CD4-positive, alpha-beta T cell treated with Interleukin-4 for 4 hours (primary cell): ENCODE measurements at regions not wholly inside any gene's neighbourhood (a gene's known extent, or its start where the extent isn't known, plus 50 kb on each side); places are given as distances from the start of the nearest gene placed in this dataset.
A peak's percentile ranks its signal among the peaks of the same experiment; 100 is the strongest.
"Not testable (repeated sequence)": the region's sequence is repeated elsewhere in the genome, so short reads cannot be mapped to it uniquely, and the experiment has no call there.

ENCODE experiments used
- DNase-seq: peaks from one replicate; pipeline ENCODE4 v3.0.0-alpha.2; 2020

DNA sequence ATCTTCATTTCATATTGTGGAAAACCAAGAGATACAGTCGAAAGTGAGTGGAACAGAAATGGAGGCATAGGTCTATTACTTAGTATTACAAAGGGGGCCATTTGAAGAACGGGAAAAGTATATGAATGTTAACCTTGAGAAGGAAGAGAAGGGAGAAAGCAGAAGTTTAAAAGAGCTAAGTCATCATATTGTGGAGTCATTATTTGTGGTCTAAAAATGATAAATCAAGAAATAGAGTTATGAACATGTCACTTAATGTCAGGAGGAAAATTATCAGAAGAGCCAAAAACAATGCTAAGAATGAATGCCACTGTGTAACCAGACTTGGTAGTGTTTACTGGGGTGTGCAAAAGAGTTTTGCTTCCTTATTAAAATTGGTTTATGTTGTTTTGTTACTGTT is 589.5 kb upstream of the LCORL start:
- no peak for DNase-seq

DNA sequence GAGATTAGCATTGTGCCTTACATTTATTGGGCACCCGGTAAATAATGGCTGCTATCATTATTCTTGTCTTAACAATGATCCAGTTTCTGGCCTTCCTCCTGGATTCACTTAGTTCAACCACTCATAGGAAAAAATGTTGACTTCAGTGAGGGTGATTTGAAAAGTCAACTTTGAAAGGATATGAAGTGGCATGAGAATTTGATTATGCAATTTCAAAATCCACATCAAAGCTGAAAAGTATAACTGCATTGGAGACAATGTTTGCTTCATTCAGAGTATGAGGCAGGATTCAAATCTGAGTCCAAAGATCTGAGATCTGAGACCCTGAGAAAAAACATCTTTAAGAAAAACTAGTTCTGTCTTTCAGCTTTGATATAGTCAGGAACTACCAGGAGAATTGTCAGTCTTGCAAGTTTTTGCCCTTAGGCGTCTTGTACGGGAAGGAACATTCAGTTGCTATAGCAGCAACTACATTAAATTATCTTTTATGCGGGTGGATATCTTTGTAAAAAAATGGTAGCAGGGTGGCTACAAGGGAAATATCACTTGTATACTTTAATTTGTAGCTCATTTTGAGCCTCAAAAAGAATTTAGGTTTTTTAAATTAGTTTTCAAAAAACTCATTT is 587.5 kb upstream of the LCORL start:
- DNase-seq: no peak

DNA sequence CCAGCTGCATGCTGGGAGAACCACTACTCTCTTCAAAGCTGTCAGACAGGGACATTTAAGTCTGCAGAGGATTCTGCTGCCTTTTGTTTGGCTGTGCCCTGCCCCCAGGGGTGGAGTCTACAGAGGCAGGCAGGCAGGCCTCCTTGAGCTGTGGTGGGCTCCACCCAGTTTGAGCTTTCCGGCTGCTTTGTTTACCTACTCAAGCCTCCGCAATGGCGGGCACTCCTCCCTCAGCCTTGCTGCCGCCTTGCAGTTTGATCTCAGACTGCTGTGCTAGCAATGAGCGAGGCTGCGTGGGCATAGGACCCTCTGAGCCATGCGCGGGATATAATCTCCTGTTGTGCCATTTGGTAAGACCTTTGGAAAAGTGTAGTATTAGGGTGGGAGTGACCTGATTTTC is 581.1 kb upstream of the LCORL start:
- not testable (repeated sequence) for DNase-seq

DNA sequence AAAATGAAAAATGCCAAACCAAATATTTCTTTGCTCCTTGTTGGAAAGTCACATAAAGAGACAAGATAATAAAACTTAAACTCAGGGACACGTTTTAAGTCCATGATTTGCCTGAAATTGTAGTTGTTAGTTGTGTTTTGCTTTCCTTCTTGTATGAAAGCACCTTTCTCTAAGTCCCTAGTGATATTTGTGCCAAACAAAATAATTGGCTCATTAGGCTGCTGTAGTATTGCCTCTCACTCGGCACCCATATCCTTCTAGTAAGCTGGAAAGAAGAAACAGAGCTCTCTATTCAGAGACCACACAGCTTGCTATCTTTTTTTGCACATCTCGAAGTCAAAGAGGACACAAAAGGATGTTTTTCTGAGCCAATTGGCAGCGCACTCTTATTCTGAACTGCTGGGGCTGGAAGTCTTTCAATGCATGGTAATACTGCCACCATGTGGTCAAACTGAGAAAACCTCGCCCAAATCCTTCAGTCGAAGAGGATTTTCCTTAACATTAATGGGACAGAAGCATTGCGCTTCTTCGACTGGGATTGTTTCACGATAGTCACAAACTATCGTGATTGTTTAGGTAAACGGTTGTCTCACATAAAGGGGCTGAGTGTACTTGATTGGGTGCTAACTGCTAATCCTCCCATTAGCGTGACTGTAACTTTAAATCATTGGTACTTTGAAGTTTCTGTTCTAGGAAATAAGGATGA is 571.9 kb upstream of the LCORL start:
- peak; percentile 70 for DNase-seq

DNA sequence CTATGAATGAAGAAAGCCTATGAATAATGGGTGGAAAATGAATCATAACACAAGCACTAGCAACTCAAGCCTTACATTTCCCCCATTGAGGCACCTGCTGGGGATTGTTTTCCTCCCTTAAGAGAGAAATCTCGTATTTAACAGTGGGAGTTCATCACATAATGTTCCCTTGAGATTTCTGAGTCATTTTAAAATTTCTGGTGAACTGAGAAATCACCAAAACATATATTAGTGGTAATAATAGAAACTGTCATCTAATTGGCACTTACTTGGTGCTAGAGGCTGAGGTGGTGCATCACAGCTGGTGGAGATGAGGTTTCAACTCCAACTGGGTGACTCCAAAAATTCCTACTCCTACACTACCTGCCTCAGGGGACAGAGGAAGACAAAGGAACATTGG is 561.3 kb upstream of the LCORL start:
- DNase-seq: no peak

DNA sequence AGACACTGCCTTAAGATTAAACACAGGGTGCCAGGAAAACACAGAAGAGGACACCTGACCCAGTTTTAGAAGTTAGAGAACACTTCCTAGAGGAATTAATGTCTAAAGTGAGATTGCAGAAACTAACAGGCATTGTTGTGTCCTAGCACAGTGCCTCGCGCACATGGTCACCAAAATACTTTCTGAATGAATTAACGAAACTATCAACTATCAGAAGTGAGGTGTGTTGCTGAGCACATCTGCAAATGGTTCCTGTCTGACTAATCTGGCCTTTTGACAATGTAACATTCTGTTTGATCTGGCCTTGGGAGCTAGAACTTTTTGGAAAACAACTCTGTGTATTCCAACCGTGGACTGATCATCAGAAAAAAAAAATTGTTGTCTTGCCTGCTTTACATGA is 556.8 kb upstream of the LCORL start:
- no peak for DNase-seq

DNA sequence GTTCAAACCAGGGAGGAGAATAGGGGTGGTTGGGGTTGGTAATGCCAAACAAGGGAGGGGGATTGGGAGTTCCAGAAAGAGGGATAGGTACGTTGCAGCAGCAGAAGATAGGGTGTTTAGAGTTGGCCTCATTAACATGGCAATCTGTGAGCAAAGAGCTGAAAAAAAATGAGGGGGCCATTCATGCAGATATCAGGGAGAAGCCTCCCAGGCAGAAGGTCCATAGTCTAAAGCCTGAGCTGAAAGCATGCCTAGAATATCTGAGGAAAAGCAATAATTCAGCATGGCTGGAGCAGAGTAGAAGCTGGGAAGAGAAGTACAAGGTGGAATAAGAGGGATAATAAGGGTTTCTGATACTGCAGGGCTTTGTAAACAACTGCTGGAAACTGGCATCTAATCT is 550.9 kb upstream of the LCORL start:
- DNase-seq: no peak

DNA sequence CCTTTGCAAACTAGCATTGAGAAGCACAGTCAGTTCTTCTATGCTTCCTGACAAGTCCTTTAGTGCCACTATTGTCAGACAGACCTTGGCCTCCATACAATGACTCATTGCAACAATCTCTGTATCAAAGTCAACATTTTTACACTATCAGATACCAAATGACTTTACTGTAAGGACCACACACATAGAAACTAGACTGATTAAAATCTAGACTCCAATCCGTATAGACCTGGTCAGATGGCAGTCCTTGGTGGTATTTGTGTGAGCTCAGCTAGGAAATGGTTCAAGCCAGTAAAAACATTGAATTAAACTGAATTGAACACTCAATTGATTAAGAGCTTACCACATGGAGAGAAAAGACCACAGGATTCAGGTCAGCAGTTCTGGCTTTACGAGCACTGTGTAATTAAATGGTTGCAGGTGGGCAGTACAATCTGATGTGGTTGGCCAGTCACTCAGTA is 549.8 kb upstream of the LCORL start:
- no peak for DNase-seq

DNA sequence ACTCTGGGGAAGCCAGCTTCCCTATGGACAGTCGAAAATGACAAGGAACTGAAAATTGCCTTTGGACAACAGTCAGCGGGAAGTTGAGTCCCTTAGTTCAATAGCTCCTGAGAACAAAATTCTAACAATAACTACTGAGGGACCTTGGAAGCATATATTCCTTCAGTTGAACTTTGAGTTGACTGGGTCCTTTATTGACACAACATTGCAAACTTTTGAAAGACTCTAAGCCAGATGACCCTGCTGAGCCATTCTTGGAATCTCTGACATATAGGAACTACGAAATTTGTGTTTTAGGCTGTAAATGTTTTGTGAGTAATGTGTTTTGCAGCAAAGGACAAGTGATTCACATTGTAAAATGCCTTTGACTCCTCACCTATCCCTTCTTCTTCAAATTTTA is 548.8 kb upstream of the LCORL start:
- DNase-seq: no peak

DNA sequence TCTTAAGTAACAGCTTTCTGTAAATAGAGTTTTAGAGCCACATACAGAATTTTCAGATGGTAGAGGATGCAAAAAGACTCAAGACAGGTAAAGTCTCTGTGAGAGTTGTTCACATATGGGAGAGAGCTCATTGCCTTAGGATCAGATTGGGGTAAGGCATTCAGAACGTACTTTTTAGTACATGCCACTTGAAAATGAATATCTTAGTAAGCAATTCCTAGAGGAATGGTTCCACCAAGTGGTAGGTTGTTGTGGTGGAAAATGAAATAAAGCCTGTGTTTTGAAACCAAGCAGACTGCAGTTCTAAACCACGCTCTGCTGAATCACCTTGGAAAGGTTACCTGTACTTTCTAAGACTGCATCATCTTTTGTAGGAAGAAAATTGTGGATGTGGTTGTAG is 547.0 kb upstream of the LCORL start:
- no peak for DNase-seq

DNA sequence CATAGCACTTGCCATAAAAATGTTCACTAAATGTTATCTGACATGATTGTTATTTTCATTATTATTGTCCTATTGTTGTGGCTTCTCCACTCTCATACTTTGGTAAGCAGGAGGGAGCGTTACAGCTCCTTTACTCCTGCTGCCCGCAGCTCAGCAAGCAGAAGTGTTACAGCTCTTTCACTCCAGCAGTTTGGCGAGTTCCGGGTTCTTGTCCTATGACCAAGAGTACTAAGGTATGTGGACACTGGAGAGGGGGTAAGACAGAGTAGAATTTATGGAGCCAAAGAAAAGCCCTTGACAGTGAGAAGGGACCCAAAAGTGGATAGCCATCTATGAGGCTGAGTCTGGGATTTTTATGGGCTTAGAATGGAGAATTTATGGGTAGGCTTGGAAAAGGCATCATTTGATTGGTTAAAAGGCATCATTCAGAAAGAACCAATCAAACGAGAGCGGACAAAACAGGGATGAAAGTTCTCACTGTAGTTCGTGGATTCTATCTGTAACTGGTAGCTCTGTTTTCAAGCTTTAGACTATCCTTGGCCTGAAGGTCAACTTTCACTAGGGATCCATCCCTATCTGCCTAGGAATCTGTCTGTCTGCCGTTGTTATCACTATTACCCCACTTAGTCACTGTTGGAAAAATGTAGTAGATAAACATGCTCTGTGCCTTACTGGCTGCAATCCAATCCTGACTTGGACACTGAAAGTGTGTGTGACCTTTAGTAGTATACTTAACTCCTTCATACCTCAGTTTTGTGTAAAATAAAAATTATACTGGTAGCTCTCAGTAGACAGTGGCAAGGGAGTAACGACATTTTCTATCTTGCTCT is 545.6 kb upstream of the LCORL start:
- DNase-seq: no peak

DNA sequence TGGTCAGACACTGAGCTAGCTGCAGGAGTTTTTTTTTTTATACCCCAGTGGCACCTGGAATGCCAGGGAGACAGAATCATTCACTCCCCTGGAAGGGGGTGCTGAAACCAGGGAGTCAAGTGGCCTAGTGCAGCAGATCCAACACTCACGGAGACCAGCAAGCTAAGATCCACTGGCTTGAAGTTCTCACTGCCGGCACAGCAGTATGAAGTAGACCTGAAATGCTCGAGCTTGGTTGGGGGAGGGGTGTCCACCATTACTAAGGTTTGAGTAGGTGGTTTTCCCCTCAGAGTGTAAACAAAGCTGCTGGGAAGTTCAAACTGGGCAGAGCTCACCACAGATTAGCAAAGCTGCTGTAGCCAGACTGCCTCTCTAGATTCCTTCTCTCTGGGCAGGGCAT is 537.9 kb upstream of the LCORL start:
- DNase-seq: no peak

DNA sequence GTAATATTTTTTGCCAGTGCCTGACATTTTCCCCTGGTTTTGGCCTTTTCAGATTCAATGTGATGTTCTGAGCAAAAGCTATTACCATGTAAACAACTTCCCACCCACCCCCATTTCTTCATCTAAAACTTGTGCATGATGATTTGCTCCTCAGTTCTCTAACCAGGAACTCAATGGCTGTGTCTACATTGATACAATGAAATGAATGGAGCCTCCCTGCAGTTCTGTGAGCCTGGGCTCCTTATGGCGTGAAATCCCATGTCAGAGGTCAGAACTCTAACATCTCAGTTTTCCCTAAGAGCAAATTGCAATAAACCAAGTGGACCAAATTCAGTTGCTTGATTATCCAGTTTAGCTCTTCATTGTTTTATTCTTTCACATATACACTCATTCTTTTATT is 534.8 kb upstream of the LCORL start:
- DNase-seq: no peak

DNA sequence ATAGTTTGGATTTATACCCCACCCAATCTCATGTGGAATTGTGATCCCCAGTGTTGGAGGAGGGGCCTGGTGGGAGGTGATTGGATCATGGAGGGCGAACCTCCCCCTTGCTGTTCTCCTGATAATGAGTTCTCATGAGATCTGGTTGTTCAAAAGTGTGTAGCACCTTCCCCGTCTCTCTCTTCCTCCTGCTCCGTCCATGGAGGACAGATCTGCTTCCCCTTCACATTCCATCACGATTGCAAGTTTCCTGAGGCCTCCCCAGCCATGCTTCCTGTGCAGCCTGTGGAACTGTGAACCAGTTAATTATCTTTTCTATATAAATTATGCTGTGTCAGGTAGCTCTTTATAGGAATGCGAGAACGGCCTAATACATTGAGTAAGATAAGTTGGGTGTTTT is 518.8 kb upstream of the LCORL start:
- no peak for DNase-seq

DNA sequence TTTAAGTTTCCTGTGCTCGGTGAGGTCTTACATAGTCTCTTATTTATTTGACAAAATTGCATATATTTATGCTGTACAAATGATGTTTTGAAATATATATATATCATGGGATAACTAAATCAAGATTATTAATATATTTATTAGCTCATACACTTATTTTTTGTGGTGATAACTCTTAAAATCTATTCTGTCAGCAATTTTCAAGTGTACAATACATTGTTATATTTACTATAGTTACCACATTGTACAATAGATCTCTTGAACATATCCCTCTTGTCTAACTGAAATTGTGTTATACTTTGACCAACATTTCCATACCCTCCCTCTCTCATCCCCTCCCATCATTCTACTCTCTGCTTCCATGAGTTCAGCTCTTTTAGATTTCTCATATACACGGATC is 516.6 kb upstream of the LCORL start:
- no peak for DNase-seq

DNA sequence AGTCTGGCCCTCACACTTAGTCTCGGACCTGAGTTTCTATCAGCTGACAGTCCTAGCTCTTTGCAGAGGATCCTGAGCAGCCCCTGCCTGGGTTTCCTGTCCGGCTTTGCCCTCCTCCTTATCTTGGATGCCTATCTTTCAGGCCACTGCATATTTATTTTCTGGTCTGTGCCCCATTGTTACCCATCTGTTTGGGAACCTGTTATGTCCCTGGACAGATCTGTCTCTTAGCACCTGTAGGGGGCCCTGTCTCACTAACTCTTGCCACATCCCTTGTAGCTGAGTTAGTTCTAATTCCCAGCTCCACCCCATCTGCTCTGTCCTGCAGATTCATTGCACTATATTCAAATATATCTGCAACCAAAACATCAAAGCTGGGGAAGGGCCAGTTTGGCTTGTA is 514.9 kb upstream of the LCORL start:
- DNase-seq: no peak

DNA sequence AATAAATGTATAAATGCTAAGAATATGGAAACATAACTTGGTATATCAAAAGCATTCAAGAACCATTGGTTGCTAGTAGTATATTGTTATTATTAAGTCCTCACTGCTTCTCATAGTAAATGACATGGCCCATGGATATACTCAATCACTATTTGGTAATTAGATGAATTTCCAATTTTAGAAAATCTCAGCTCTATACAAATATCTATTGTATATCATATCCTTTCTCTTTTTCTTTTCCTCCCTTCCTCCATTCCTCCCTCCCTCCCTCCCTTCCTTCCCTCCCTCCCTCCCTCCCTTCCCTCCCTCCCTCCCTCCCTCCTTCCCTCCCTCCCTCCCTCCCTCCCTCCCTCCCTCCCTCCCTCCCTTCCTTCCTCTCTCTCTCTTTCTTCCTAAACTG is 514.4 kb upstream of the LCORL start:
- no peak for DNase-seq

DNA sequence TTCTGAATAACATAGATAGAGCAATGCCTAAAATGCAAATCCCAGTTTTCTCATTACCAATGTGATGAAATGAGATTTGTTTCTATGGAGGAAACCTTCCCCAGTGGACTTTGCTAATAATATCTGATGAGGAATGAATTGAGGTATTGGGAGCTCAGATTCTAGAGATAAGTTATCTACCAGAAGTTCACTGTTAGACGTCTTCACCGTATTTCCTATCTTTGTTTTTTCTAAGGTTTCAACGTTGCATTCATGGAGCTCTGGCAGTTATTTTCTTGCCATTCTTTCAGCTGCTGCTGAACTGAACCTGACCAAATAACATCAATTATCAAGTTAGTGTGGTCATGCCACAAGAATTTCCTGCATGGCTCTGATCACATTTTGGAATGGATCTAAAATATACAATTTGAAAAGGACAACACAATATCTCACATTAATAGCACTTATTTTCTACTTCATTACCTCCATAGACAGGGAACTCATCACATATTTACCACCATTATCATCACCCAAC is 511.8 kb upstream of the LCORL start:
- no peak for DNase-seq

DNA sequence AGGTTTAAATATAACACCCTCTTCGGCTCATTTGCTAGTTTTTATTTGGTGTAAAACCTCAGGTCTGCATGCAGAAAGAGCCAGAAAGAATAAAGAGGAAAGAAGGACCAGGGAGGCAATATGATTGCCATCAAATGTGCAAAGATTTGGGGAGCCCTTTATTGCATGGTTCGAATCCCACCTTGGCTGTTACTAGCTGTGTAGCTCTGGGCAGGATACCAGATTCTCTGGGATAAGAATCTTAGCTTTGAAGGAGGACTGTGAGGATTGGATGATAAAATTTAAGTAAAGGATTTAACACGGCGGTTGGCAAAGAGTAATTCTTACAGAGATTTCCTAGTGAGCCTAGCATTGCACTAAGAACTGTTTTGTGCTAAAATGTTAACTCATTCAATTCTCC is 510.2 kb upstream of the LCORL start:
- DNase-seq: no peak

DNA sequence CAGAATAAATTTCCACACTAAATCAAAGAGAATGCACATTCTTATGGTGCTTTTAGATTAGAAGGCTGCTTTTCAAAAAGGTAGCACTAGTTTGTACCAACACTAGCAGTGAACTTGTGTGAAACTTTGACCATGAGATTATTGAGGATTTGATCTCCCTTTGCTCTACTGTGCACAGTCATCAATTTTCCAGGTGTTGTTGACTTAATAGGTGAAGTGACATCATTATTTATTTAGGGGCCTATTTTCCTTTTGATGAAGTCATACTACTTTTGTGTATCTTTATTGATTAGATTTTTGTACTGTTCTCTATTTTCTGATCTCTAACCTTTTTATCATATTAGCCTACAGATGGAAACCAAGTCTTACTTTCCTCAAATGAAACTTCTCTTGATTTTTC is 507.9 kb upstream of the LCORL start:
- no peak for DNase-seq

DNA sequence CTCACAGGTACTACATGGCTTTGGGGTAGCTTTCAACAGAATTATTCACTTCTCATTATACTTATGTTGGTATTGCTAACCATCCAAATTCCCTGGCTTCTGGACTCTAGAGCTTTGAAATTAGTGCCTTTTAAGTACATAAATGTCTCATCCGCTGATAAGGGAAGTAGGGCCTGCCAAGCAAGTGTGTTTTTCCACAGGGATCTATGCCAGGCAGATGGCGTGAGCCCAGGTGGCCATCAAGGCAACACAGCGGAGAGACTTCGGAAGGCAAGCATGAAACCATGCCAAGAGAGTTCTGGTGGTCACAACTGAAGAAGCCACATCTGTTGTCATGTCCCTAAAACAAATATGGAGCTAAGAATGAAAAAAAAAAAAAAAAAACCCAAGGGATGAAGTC is 503.1 kb upstream of the LCORL start:
- DNase-seq: no peak

DNA sequence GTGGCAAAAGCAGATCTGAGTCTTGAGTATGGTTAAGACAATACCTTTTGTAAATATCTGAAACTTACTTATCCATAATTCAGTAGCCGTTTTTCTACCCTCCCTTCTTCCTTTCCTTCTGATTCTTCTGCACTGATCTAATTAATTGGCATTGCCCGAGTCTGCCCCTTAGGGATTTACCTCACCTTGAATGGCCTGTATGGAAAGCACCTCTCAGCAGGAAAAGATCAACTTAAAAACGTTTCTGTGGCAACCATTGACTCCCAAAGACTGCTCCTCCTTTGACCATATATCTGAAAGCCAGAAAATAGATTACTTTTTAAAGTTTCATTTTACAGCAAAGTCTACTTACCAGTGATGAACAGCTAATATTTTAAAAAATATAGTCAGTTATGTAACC is 496.5 kb upstream of the LCORL start:
- DNase-seq: no peak

DNA sequence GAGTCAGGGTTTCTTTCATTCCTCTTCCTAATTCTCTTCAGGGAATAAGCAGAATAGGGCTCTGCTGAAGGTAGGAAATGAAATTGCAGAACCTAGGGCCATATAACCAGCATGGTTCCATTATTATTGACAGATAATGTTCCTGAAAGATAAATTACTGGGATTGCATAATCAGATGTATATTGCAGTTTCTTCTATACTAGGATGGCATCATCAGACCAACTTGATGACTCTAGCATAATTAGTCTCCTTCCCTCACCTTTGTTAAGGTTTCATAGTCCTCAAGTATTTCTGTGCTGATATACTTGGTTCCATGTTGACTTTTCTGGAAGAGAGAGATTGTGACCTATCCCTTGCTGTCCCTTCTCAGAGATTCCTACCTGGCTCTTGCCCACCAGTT is 492.3 kb upstream of the LCORL start:
- DNase-seq: no peak

DNA sequence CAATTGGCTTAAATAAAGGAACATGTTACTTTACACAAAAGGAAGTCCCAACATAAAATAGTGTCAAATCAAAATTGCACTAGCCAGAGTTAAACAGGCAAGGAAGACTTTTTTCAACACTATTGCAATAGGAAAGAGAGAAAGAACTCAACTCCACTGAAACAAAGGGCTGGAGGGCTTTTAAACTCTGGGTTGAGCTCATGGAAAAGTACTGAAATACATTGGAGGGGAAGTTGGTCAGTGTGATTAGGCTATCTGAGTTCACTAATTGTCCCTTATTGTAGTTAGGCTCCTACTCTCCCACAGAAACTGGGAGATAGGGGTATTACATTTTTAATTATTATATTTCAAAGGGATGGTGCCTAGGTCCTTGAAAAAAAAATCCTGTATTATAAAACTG is 491.2 kb upstream of the LCORL start:
- DNase-seq: no peak
